Kidney glomerular epithelial cell (primary cell): ENCODE measurements at regions not wholly inside any gene's neighbourhood (a gene's known extent, or its start where the extent isn't known, plus 50 kb on each side); places are given as distances from the start of the nearest gene placed in this dataset.

Experiments used
- DNase-seq: peaks from one replicate; lab custom pipeline; 2025; lab: John Stamatoyannopoulos, UW

DNA sequence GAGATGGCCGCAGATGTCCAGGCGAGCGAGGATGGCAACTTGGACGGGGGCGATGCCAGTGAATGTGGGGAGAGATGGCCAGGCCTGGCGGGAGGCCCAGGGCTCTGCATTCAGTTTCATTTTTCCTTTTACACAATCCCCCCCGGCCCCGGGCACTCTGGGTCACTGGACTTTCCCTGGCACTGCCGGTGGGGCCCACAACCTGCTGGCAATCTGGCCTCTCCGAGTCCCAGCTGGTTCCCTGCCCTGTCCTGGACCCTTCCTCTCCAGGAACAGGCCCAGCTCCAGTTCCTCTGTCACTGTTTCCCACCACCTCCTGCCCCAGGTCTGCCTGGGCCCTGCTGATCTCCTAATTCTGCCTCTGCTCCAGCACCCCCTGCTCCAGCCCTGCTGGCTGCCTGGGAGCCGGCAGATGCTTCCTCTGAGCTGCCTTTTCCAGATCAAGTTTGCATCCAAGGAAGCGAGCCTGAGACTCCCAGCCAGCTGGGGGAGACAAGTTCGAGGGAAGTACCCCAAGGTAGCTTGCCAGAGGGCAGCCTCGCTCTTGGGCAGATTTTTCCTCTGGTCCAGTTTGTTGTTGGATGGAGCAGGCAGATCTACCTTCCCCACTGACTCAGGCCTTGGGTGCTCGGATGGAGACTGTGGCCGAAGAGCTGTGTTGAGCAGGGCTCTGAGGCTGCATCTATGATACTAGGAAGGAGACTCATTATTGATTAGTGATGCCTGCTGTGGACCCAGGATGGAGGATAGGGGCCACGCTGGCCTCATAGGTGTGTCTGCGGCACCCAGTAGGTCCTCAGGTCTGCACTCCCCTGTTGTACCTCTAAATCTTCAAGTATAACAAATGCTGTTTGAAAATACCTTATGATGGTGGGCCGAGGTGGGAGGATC lies 83.2 kb downstream of the CEBPB start:
- DNase-seq = no peak

- no peak for DNase-seq
Observed at GRCh38 chr20:50274570-50275430, 84.2 kb downstream of the CEBPB start.

GRCh38 chr20:50276119-50277063 lies 85.8 kb downstream of the CEBPB start:
- DNase-seq = no peak

DNA sequence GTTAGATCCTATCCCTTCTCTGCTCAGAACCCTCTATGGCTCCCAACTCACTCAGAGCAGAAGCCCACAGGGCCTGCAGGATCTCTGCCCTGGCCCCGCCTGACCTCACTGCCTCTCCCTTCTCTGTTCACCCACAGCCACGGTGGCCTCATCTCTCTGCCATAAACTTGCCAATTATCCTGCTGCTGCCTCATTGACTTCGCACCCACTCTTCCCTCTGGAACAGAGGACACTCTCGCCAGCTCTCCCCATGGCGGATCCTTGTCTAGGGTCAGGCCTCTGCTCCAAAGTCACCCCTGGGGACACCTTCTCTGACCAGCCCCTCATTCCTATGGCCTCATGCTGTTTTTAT lies 86.4 kb downstream of the CEBPB start:
- DNase-seq = no peak

GRCh38 chr20:50277460-50278376 lies 87.1 kb downstream of the CEBPB start:
- DNase-seq = no peak

DNA sequence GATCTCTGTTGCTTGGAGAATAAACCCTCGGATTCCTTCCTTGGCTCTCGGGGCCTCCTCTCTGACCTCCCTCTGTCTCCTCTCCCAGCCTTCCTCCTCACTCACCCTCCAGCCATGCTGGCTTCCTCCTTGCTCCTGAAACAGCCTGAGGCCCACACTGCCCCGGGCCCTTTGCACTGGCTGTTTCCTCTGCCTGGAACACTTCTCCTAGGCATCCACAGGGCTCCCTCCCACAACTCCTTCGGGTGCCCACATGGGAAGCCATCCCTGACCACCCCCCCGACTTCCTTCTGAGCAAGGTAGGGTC lies 87.7 kb downstream of the CEBPB start:
- no peak for DNase-seq

DNA sequence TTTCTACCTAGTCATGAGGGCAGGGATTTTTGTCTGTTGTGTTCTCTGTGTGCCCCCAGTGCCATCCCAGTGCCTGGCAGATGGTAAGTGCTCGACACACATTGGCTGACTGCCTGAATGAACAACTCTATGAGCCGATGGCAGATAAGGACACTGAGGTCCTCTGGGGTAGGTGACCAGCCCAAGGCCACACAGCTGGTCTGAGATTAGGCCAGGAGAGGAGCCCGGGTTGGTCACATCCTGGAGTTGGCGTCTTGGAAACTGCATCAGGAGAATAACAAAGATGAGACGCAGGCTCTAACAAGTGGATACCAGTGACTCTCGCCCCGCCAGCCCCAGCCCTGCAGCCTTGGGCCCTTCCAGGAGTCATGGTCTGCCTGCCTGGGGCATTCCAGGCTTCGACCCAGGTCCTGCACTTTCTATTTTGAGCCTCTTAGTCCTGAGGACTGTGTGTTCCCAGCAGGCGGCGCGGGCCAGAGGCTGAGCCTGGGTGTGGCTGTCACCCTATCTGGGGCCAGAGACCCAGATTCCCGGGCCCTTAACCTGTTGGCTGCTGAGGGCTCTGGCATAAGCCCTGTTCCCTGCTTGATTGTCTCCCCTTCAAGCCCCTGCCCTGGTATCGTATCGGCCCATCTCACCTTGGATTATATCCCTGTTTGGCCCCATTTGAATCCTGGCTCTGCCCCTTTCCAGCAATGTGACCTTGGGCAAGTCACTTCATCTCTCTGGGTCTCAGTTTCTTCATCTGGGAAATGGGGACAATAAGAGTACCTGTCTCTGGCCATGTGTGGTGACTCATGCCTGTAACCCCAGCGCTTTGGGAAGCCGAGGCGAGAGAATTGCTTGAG lies 88.3 kb downstream of the CEBPB start:
- DNase-seq = no peak

DNA sequence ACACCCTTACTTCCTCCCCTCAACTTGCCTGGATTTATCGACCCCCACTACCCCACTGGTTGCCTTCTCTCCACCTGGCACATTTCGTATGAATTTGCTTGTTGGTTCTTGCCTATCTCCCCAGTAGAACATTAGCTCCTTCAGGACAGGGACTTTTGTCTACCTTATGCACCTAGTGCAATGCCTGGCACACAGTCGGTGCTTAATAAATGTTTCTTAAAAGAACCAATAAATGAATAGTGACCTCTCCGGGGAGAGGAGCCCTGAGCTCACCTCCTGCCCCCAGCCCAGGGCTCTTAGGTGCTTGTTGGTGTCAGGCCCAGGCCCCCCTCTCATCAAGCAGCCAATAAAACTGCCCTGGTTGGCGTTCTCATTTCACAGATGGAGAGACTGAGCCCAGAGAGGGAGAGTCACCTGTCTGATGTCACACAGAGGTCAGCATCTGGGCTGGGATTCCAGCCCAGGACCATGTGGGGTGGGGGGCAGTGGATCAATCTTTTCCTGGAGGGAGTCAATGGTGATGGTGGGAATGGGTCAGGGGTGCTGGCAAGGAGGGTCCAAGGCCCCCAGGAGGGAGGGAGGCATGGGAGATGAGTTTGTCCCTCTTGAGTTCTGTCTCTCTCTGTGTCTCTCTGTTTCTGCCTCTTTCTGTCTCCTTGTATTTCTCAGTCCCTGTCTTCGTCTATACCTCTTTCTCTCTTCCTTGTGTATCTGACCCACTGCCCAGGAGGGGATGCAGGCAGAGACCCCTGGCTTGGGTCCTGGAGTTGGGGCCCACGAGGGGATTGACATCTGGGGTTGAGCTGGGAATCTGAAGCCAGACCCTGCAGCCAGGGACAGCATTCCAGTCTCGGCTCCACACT lies 89.6 kb downstream of the CEBPB start:
- no peak for DNase-seq

GRCh38 chr20:50280851-50281655 lies 90.4 kb downstream of the CEBPB start:
- no peak for DNase-seq

DNA sequence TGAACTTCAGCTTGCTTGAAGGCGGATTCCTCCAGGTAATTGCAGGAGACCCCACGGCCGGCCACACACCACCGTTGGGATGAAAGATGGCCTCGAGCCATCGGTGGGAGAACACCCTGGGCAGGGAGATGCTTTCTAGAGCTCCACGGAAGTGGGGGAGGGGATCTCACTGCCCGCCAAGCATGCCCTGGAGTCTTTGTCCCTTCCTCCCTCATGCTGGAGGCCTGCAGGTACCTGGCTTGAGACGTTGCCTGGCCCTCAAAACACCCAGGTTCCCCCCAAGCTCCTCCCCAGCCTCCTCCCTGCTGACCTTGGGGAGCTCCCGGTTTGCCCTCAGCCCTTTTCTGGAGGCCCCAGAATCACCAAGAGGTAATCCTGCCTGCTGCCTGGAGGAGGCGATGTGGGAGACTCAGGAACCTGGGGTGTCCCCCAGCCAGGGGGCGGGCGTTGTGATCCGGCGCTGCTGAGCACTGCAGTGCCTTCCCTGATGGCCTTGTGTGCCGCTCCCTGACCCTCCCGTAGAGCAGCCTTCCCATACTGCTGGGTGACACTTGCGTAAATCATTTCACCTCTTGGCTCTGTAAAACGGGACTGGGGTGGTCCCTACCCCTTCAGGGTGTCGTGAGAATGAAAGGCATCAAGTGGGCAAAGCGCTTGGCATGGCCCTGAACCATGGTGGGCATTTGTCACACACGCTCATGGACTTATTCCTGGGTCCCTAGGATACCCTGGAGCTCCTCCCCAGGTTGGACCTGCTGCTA lies 91.4 kb downstream of the CEBPB start:
- no peak for DNase-seq

DNA sequence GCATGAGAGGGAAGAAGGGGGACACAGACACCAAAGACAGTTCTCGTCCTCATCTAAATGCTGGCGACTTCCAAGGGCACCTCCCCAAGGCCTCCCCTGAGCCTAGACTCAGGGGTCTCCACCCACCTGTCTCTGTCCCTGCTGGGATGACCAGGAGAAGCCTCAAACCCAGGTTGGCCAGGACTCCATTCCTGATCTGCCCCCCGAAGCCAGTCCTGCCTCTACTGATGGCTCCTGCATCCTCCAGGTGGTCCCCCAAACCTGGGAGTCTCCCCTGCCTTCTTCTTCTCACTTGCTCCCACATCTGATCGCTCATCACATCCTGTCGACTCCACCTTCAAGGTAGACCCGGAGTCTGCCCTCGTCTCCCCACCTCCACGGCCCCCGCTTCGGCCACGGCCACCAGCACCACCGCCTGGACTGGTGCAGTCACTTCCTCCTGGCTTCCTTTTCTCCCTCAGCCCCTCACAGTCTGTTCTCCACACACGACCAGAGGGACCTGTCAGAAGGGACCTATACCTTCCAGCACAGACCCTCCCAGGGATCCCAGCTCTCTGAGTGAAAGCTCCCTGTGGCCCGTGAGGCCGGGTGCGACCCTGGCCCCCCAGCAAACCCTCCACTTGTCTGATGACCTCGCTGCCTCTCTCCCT lies 92.1 kb downstream of the CEBPB start:
- DNase-seq = no peak

DNA sequence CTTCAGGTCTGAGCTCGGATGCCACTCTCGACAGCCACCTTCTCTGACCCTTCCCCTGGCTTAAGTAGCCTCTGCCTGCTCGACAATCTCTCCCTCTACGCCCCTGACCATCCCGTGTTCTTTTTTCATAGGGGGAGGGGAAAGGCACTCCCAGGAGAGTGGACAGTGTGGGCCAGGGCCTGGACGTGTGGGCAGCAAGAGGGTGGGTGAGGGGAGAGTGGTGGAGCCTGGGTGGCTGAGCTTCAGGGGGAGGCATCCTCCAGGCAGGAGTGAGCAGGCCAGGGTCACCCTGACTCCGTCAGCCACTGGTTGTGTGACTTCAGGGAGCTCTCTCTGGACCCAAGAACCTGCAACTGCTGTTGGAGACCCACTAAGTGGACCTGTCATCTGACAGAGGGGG lies 92.7 kb downstream of the CEBPB start:
- no peak for DNase-seq

- DNase-seq = peak; percentile 20
Observed at GRCh38 chr20:50283922-50284810, 93.5 kb downstream of the CEBPB start.

DNA sequence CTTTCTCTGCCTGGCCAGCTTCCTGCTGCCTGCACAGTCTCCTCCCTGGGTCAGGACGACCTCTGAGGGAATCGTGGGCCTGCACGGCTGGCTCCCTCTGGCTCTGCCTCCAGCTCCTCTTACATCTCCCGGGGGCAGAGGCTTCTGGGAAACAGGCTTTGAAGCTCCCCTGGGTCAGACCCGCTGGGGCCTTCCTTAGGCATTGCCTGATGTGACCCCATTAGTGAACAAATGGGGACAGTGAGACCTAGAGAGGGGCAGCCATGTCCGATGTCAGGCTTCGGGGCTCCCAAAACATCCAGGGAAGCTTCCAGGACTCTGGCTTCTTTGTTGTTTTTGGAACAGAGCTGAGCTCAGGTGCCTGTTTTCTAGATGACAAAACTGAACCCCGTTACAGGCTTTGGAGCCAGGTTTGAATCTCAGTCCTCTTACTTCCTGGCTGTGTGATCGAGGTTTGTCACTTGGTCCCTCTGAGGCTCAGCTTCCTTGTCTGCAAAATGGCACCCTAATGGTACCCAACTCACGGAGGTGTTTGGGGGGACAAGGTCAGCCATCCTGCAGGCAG lies 94.3 kb downstream of the CEBPB start:
- no peak for DNase-seq

- DNase-seq = peak; percentile 25
Observed at GRCh38 chr20:50285376-50286173, 94.9 kb downstream of the CEBPB start.
